ENCODE measurements at regions not wholly inside any gene's neighbourhood (a gene's known extent, or its start where the extent isn't known, plus 50 kb on each side); places are given as distances from the start of the nearest gene placed in this dataset.
"Not testable (repeated sequence)": the region's sequence is repeated elsewhere in the genome, so short reads cannot be mapped to it uniquely, and the experiment has no call there.

GRCh38 chr10:26355241-26355640 is 82.9 kb upstream of the APBB1IP start:
- DNase-seq, result no peak

- DNase-seq, result no peak
Measured at GRCh38 chr10:26357203-26357602, 80.9 kb upstream of the APBB1IP start.

GRCh38 chr10:26358071-26358470 is 80.1 kb upstream of the APBB1IP start:
- DNase-seq, result no peak

GRCh38 chr10:26359670-26360069 is 78.5 kb upstream of the APBB1IP start:
- no peak for DNase-seq

- no peak for DNase-seq
Measured at GRCh38 chr10:26361351-26361750, 76.8 kb upstream of the APBB1IP start.

- no peak for DNase-seq
Measured at GRCh38 chr10:26361971-26362370, 76.2 kb upstream of the APBB1IP start.

- no peak for DNase-seq
Measured at GRCh38 chr10:26365681-26366358, 72.3 kb upstream of the APBB1IP start.

GRCh38 chr10:26367035-26367434 is 71.1 kb upstream of the APBB1IP start:
- DNase-seq, result not testable (repeated sequence)

GRCh38 chr10:26367771-26368170 is 70.4 kb upstream of the APBB1IP start:
- DNase-seq, result peak; percentile 13

- DNase-seq, result no peak
Measured at GRCh38 chr10:26368463-26368862, 69.7 kb upstream of the APBB1IP start.

GRCh38 chr10:26372513-26373354 is 65.4 kb upstream of the APBB1IP start:
- no peak for DNase-seq

GRCh38 chr10:26374426-26374825 is 63.7 kb upstream of the APBB1IP start:
- no peak for DNase-seq

- not testable (repeated sequence) for DNase-seq
Measured at GRCh38 chr10:26377224-26377810, 60.8 kb upstream of the APBB1IP start.

GRCh38 chr10:26378861-26379294 is 59.3 kb upstream of the APBB1IP start:
- DNase-seq, result no peak

GRCh38 chr10:26380815-26381214 is 57.3 kb upstream of the APBB1IP start:
- no peak for DNase-seq

GRCh38 chr10:26381986-26382385 is 56.2 kb upstream of the APBB1IP start:
- DNase-seq, result no peak

- DNase-seq, result no peak
Measured at GRCh38 chr10:26384600-26384999, 53.5 kb upstream of the APBB1IP start.

- no peak for DNase-seq
Measured at GRCh38 chr10:26385443-26385842, 52.7 kb upstream of the APBB1IP start.

GRCh38 chr10:26386781-26387180 is 51.4 kb upstream of the APBB1IP start:
- no peak for DNase-seq
